Stimulated activated CD4-positive, alpha-beta T cell treated with anti-CD3 and anti-CD28 coated beads, Interleukin-1b, Interleukin-23, amount 100 ng/mL, for 4 hours (primary cell): ENCODE measurements at regions not wholly inside any gene's neighbourhood (a gene's known extent, or its start where the extent isn't known, plus 50 kb on each side); places are given as distances from the start of the nearest gene placed in this dataset.
"Not testable (repeated sequence)": the region's sequence is repeated elsewhere in the genome, so short reads cannot be mapped to it uniquely, and the experiment has no call there.

Source experiments
- DNase-seq, 2 donors: peaks; one replicate each; pipeline ENCODE4 v3.0.0-alpha.2; 2020; ENCODE audit warnings: low read depth in 2 of 2

DNA sequence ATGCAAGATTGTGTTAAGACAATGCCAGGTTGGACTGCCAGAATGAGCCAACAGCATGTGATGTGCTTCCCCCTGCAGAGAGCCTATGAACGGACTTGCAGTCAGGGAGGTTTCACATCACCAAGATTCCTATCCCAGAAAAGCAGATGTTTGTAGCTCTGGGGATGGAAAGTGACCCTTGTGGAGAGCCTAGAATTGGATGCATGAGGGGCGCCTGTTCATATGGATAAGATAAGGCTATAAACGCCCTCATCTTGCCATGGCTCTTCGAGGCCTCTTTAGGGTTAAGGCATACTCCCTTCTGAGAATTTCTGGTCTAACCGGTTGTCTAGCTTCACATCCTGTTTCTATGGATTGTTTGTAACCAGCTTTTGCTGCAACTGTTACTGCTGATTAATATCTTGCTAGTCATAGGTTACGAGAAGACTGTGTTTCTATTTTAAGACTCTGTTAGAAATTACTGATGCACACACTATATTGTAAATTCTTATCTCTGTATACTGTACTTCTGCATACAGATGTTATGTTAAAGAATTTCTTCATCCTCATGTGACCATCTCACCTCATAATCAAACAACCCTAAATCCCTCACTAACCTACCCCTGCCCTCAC is 295.8 kb downstream of the PTGER3 start:
- not testable (repeated sequence) for DNase-seq

- no peak for DNase-seq
Measured at GRCh38 chr1:70754701-70755100, 292.9 kb downstream of the PTGER3 start.

- no peak for DNase-seq
Measured at GRCh38 chr1:70760154-70760553, 287.5 kb downstream of the PTGER3 start.

GRCh38 chr1:70762386-70762785 is 285.2 kb downstream of the PTGER3 start:
- no peak for DNase-seq

GRCh38 chr1:70764747-70765146 is 282.9 kb downstream of the PTGER3 start:
- DNase-seq = no peak

GRCh38 chr1:70767377-70767776 is 280.2 kb downstream of the PTGER3 start:
- no peak for DNase-seq

GRCh38 chr1:70768216-70768615 is 279.4 kb downstream of the PTGER3 start:
- DNase-seq = no peak

DNA sequence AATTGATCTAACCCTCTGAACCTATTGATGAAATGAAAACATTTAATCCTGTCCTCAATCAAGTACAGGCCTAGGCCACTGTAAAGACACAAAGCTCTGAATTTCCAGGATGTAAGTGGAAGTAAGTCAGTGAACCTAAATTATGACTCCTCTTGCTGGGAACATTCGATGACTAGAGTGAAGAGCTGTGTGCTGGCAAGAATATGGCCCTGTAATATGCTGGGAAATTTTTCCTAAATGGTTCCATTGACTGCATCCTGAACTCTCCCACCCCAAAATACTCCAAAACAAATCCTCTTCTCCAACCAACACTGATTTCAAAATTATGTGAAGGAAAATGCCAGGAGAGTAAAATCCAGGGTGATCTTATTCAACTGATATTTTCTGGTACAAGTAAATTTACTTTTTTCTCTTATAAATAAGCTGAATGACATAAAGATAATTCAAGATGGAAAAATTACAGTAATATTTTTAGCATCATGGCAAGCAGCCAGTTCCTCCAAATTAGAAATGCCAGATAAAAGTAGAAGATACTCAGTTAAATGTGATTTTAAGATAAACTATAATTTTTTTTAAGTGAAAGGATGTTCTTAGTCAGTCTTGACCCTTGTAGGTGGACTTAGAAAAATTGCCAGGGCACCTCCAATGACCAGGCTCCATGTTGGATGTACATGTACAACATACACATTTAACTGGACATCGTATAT is 269.4 kb downstream of the PTGER3 start:
- no peak for DNase-seq

DNA sequence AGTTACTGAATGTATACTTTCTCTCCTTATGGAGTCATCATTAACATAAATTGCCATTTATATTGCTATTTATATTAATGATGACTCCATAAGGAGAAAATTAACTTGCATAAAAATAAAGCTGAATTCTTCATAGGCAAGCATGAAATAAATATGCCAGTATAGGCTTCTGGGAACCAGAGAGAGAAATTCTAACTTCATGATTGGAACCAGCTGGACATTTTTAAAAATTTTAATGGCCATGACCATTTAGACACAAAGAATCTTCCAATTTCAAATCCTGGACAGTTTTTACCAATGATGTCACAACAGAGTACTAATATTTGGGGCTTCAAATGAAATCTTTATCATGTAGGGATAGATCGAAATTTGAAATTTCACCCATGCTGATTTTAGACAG is 268.7 kb downstream of the PTGER3 start:
- DNase-seq = no peak

DNA sequence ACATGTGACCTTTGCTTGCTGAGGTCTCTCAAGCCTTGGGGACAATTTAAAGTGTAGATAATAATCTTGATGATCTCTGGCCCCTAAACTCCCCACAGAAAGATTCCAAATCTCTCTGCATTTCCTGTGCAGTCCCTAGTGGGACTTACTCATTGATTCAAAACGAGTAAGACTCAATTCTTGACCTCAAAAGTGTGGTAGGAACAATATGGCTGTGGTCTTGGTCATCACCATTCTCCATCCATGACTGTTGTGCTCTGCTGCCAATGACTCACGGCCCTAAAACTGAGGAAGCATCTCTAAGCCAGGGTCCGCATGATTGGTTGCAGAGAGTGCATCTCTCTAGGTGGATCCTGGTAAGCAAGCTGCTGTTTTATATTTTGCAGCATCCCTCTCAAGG is 268.0 kb downstream of the PTGER3 start:
- DNase-seq = no peak

DNA sequence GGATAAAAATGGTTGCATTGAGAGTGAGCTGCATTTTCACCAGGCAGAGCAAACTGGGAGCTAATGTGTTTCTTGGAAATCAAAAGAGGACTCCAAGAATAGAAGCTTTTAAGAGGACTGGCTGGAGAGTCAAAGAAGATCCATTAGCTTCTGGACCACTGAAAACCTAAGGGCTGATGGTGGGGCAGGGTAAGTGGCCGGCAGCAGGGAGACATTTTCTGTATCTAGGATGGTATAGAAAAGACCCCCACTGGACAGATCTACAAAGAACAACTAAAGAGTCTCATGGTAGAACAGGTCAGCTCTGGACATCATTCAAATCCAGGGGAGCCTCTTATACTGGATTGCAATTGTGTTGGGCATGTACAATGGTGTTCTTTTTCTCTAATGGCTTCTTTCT is 262.3 kb downstream of the PTGER3 start:
- no peak for DNase-seq

DNA sequence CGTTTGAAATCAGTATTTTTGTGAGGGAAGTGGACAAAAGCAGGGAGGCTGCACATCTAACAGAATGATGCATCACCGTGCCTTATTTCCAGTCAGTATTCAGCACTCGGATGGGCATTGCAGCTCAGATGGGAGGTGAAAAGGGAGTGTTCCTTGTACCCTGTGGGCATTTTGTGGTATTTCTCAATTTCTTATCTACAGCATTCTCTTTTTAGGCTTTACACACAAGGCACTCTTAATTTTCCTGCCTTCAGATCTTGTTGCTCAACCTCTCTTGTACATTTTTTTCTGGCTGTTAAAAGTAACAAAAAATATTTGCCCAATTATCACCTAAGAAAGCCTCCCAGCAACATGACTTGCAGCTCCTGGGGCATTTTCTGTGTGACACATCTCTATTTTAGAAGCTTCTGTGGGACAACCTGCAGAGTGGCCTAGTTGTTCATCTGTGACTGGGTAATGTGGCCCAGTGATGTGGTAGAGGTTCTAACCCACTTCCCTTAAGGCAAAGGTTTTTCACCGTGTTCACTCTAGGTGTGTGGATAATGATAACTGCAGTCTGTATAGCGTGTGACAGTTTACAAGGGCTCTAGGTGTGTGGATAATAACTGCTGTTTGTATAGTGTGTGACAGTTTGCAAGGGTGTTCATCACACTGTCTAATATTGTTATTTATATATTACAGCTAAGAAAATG is 257.2 kb downstream of the PTGER3 start:
- no peak for DNase-seq

DNA sequence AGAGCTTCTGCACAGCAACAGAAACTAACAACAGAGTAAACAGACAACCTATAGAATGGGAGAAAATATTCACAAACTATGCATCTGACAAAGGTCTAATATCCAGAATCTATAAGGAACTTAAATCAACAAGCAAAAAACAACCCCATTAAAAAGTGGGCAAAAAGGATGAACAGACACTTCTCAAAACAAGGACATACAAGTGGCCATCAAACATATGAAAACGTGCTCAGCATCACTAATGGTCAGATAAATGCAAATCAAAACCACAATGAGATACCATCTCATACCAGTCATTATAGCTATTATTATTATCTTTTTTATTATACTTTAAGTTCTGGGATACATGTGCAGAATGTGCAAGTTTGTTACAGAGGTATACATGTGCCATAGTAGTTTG is 252.6 kb downstream of the PTGER3 start:
- DNase-seq = not testable (repeated sequence)

- DNase-seq = not testable (repeated sequence)
Measured at GRCh38 chr1:70796298-70796697, 251.3 kb downstream of the PTGER3 start.

GRCh38 chr1:70802625-70803024 is 245.0 kb downstream of the PTGER3 start:
- not testable (repeated sequence) for DNase-seq

- no peak for DNase-seq
Measured at GRCh38 chr1:70805641-70806040, 242.0 kb downstream of the PTGER3 start.

- DNase-seq = no peak
Measured at GRCh38 chr1:70807088-70807664, 240.4 kb downstream of the PTGER3 start.

DNA sequence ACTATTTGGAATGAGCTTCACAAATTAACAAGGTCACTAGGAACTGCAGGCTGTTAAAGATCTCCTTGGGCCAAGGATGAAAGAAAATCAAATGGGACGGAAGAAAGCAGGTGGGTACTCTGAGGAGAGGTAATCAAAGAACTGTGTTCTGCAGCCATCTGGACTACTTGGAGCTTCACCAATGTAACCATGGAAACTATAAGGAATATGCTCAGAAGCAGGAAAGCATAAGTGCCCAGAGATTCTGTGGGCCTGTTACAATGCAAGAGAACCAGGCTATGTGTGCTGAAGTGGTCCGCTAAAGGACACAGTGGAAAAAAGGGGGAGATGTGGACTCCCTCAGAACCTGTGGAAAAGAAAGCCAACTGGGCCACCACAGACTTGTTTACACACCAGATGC is 238.5 kb downstream of the PTGER3 start:
- DNase-seq = no peak

- no peak for DNase-seq
Measured at GRCh38 chr1:70811815-70812214, 235.8 kb downstream of the PTGER3 start.

GRCh38 chr1:70812442-70813109 is 235.0 kb downstream of the PTGER3 start:
- DNase-seq = no peak

DNA sequence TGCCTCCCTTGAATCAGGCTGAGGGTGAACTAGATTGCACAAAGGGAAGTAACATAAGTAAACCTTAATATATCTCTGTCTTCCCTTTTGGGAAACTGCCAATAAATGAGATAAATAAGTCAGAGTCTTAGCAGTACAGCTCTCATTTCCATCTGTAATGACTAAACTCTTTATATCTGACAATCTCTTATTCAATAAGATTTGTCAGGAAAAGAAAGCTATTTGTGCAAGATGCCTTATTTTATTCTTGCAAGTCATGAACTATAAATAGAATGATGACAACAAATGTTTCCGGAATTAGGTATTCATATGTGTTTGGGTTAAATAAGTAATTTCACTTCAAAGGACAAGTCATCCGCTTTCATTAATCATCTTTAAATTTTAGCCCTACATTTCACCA is 229.2 kb downstream of the PTGER3 start:
- no peak for DNase-seq

DNA sequence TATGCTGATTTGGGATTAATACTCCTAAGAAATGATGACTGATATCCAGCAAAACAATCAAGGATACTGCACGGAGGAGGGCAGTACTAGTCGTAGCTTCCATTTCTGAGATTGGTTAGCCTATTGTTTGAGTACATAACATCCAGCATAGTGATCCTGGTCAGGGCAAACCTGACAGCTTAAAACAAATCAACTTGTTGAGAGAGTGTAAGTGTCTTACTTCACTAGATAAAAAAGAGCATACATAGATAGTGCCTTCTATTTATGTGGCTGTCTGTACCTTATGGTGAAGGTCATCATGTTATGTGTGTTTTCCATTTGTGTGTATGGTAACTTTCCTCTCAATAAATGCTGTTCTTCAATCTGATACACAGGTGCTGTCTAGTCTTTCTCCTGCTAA is 228.4 kb downstream of the PTGER3 start:
- no peak for DNase-seq
